ENCODE measurements at regions not wholly inside any gene's neighbourhood (a gene's known extent, or its start where the extent isn't known, plus 50 kb on each side); places are given as distances from the start of the nearest gene placed in this dataset.

GRCh38 chr6:92684386-92684785 lies 735.0 kb downstream of the EPHA7 start:
- H4K20me1 ChIP-seq (ENCODE audit: insufficient read depth, poor library complexity, severe bottlenecking): no peaks in the 10 kb centered on the region
- H2AFZ ChIP-seq: no peak overlapping the region
- no peaks in the 10 kb centered on the region for H3K4me1 ChIP-seq (ENCODE audit: insufficient read depth)
- no peaks in the 10 kb centered on the region for H3K36me3 ChIP-seq (replicated peaks; ENCODE audit: insufficient read depth, low read depth)
- no peak for DNase-seq (ENCODE audit: low spot score)
- no peak overlapping the region for H3K27ac ChIP-seq
- no peaks in the 10 kb centered on the region for H3K79me2 ChIP-seq
- H3K27me3 ChIP-seq: no peaks in the 10 kb centered on the region
- WGBS (ENCODE audit: low lambda C conversion rate, missing lambda C conversion rate): 60% methylated on average over 1 of the region's 1 CpG
- no peaks in the 10 kb centered on the region for H3K9me2 ChIP-seq (replicated peaks; ENCODE audit: insufficient read depth)
- H3K9me3 ChIP-seq (ENCODE audit: low read depth): no peaks in the 10 kb centered on the region
- no peak overlapping the region for H3K4me3 ChIP-seq
- TF ChIP-seq EZH2phosphoT487 (IDR thresholded peaks at IDR 0.05; ENCODE audit: low read depth, severe bottlenecking, unreplicated experiment) (no peak), EZH2 (IDR thresholded peaks at IDR 0.05; ENCODE audit: borderline replicate concordance) (no peak)
- TF ChIP-seq, protein P1, sequence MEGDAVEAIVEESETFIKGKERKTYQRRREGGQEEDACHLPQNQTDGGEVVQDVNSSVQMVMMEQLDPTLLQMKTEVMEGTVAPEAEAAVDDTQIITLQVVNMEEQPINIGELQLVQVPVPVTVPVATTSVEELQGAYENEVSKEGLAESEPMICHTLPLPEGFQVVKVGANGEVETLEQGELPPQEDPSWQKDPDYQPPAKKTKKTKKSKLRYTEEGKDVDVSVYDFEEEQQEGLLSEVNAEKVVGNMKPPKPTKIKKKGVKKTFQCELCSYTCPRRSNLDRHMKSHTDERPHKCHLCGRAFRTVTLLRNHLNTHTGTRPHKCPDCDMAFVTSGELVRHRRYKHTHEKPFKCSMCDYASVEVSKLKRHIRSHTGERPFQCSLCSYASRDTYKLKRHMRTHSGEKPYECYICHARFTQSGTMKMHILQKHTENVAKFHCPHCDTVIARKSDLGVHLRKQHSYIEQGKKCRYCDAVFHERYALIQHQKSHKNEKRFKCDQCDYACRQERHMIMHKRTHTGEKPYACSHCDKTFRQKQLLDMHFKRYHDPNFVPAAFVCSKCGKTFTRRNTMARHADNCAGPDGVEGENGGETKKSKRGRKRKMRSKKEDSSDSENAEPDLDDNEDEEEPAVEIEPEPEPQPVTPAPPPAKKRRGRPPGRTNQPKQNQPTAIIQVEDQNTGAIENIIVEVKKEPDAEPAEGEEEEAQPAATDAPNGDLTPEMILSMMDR (IDR thresholded peaks at IDR 0.05; ENCODE audit: poor library complexity): no peak
- no peak overlapping the region for H3K4me2 ChIP-seq

GRCh38 chr6:92683748-92684147 lies 735.6 kb downstream of the EPHA7 start:
- H2AFZ ChIP-seq: no peak overlapping the region
- no peaks in the 10 kb centered on the region for H4K20me1 ChIP-seq (ENCODE audit: insufficient read depth, poor library complexity, severe bottlenecking)
- TF ChIP-seq EZH2phosphoT487 (IDR thresholded peaks at IDR 0.05; ENCODE audit: low read depth, severe bottlenecking, unreplicated experiment) (no peak), EZH2 (IDR thresholded peaks at IDR 0.05; ENCODE audit: borderline replicate concordance) (no peak)
- TF ChIP-seq, protein P1 (IDR thresholded peaks at IDR 0.05; ENCODE audit: poor library complexity): no peak
- H3K27me3 ChIP-seq: no peaks in the 10 kb centered on the region
- H3K79me2 ChIP-seq: no peaks in the 10 kb centered on the region
- no peaks in the 10 kb centered on the region for H3K9me3 ChIP-seq (ENCODE audit: low read depth)
- no peaks in the 10 kb centered on the region for H3K9me2 ChIP-seq (replicated peaks; ENCODE audit: insufficient read depth)
- 87% methylated on average over 2 of the region's 2 CpGs for WGBS (ENCODE audit: low lambda C conversion rate, missing lambda C conversion rate)
- H3K4me2 ChIP-seq: no peak overlapping the region
- H3K4me1 ChIP-seq (ENCODE audit: insufficient read depth): no peaks in the 10 kb centered on the region
- H3K4me3 ChIP-seq: no peak overlapping the region
- H3K27ac ChIP-seq: no peak overlapping the region
- no peak for DNase-seq (ENCODE audit: low spot score)
- H3K36me3 ChIP-seq (replicated peaks; ENCODE audit: insufficient read depth, low read depth): no peaks in the 10 kb centered on the region

- no peak for DNase-seq (ENCODE audit: low spot score)
- H3K79me2 ChIP-seq: no peaks in the 10 kb centered on the region
- no peaks in the 10 kb centered on the region for H3K9me3 ChIP-seq (ENCODE audit: low read depth)
- no peaks in the 10 kb centered on the region for H4K20me1 ChIP-seq (ENCODE audit: insufficient read depth, poor library complexity, severe bottlenecking)
- no peaks in the 10 kb centered on the region for H3K36me3 ChIP-seq (replicated peaks; ENCODE audit: insufficient read depth, low read depth)
- no peaks in the 10 kb centered on the region for H3K4me1 ChIP-seq (ENCODE audit: insufficient read depth)
- H3K4me3 ChIP-seq: no peak overlapping the region
- H3K4me2 ChIP-seq: no peak overlapping the region
- 77% methylated on average over 4 of the region's 4 CpGs for WGBS (ENCODE audit: low lambda C conversion rate, missing lambda C conversion rate)
- no peak overlapping the region for H3K27ac ChIP-seq
- TF ChIP-seq EZH2 (IDR thresholded peaks at IDR 0.05; ENCODE audit: borderline replicate concordance) (no peak), EZH2phosphoT487 (IDR thresholded peaks at IDR 0.05; ENCODE audit: low read depth, severe bottlenecking, unreplicated experiment) (no peak)
- TF ChIP-seq, protein P1 (IDR thresholded peaks at IDR 0.05; ENCODE audit: poor library complexity): no peak
- H2AFZ ChIP-seq: no peak overlapping the region
- H3K9me2 ChIP-seq (replicated peaks; ENCODE audit: insufficient read depth): no peaks in the 10 kb centered on the region
- H3K27me3 ChIP-seq: no peaks in the 10 kb centered on the region
Measured at GRCh38 chr6:92682516-92683398, 736.6 kb downstream of the EPHA7 start.

All from hepatocyte (in vitro differentiated cells).